Suprapubic skin (tissue), 3 donors: ENCODE measurements at regions not wholly inside any gene's neighbourhood (a gene's known extent, or its start where the extent isn't known, plus 50 kb on each side); places are given as distances from the start of the nearest gene placed in this dataset.

ENCODE experiments used
- POLR2A ChIP-seq, 2 donors: fragments of 450-650 bp; IDR thresholded peaks; one replicate each; pipeline ENCODE4 v1.6.1; 2017; ENCODE audit warnings: antibody characterized with exemption in 2 of 2, mild to moderate bottlenecking in 2 of 2, moderate library complexity in 2 of 2
- TF ChIP-seq, protein P1 (sequence below), 2 donors: fragments of 200-600 bp in 1 of 2; fragments of 450-650 bp in 1 of 2; sonication (generic) in 1 of 2; IDR thresholded peaks; one replicate each; pipeline ENCODE4 v1.5.1; 2016 to 2019; ENCODE audit warnings: antibody characterized with exemption in 2 of 2, mild to moderate bottlenecking in 1 of 2, moderate library complexity in 1 of 2

GRCh38 chr13:70353096-70353495, 244.8 kb upstream of the KLHL1 start:
- TF ChIP-seq, protein P1, sequence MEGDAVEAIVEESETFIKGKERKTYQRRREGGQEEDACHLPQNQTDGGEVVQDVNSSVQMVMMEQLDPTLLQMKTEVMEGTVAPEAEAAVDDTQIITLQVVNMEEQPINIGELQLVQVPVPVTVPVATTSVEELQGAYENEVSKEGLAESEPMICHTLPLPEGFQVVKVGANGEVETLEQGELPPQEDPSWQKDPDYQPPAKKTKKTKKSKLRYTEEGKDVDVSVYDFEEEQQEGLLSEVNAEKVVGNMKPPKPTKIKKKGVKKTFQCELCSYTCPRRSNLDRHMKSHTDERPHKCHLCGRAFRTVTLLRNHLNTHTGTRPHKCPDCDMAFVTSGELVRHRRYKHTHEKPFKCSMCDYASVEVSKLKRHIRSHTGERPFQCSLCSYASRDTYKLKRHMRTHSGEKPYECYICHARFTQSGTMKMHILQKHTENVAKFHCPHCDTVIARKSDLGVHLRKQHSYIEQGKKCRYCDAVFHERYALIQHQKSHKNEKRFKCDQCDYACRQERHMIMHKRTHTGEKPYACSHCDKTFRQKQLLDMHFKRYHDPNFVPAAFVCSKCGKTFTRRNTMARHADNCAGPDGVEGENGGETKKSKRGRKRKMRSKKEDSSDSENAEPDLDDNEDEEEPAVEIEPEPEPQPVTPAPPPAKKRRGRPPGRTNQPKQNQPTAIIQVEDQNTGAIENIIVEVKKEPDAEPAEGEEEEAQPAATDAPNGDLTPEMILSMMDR (IDR thresholded peaks at IDR 0.05), result no peak
- no peak for TF ChIP-seq POLR2A (IDR thresholded peaks at IDR 0.05)
